ENCODE measurements at regions not wholly inside any gene's neighbourhood (a gene's known extent, or its start where the extent isn't known, plus 50 kb on each side); places are given as distances from the start of the nearest gene placed in this dataset.

- TF ChIP-seq FOSL1 (IDR thresholded peaks at IDR 0.05; ENCODE audit: insufficient read depth, low read depth, low read length), result no peak
- no peak for TF ChIP-seq BCL11A (IDR thresholded peaks at IDR 0.05; ENCODE audit: low read depth in 2 of 2, low read length in 2 of 2)
Observed at GRCh38 chr13:54676526-54677113, 1648.0 kb downstream of the OLFM4 start.

Measured in H1 (cell line).